MG63 (cell line): ENCODE measurements at regions not wholly inside any gene's neighbourhood (a gene's known extent, or its start where the extent isn't known, plus 50 kb on each side); places are given as distances from the start of the nearest gene placed in this dataset.

Source experiments
- DNase-seq: peaks from one replicate; pipeline ENCODE4 v3.0.0-alpha.2; 2020
- H3K27me3 ChIP-seq: fragments of 250-450 bp; sonication (Bioruptor Pico); 2 replicates; pipeline ENCODE4 v1.5.1; 2020; ENCODE audit warnings: mild to moderate bottlenecking, moderate library complexity
- H3K36me3 ChIP-seq: fragments of 250-450 bp; sonication (Bioruptor Pico); 2 replicates; pipeline ENCODE4 v1.5.1; 2020; ENCODE audit warnings: mild to moderate bottlenecking, moderate library complexity
- H3K4me3 ChIP-seq: fragments of 250-450 bp; sonication (Bioruptor Pico); 2 replicates; pipeline ENCODE4 v1.5.1; 2020; ENCODE audit warnings: mild to moderate bottlenecking, moderate library complexity
- H3K9me3 ChIP-seq: fragments of 250-450 bp; sonication (Bioruptor Pico); 2 replicates; pipeline ENCODE4 v1.5.1; 2020; ENCODE audit warnings: mild to moderate bottlenecking, moderate library complexity

DNA sequence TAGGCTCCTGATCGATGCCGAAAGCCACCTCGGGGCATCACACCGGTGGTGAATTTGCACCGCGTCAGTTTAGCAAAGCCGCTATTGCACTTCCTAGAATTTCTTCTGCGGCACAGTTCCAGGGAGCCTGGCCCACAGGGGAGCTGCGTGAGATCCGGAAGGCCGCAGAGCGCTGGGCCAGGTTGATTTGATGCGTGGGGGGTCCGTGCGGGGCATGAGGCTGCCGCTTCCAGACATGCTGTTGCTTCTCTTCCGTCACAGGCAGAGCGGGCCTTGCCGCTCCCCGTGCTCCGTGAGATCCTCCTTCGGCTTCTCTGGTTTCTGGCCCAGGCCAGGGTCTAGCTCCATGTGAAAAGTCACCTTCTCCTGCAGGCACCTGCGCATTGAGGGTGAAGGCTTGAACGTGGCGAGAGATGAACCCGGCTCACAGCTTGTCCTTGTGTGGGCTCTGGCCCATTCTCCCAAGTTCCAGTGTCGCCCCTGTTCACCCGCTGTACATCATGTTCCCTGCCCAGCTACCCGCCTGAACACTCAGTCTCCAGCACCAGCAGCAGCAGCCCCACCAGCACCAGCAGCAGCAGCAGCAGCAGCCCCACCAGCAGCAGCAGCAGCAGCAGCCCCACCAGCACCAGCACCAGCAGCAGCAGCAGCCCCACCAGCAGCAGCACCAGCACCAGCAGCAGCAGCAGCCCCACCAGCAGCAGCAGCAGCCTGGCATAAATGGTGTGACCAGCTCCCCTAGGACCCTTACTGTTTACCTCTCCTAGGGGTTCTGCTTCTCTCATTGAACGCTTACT lies 131.2 kb downstream of the TRIML1 start:
- H3K4me3 ChIP-seq: no peak overlapping the region
- no peaks in the 10 kb centered on the region for H3K27me3 ChIP-seq
- DNase-seq: no peak
- no peaks in the 10 kb centered on the region for H3K36me3 ChIP-seq
- H3K9me3 ChIP-seq: no peaks in the 10 kb centered on the region

DNA sequence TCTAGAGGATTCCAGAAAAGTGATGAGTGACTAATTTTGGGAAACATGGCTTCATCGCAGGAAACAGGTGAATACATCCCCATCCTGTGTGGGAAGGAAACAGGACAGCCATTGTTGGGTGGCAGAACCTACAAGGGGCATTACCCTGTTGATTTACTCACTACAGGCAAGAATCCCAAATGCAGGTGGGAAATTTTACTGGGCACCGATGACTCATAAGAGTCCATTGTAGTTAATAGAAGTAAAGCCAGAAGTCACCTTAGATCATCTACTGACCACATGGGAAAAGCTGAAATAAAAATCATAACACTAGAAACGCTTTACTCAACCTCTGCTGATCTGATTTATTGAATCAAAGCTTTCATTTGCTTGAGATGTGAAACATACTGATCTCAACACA lies 136.4 kb downstream of the TRIML1 start:
- H3K4me3 ChIP-seq: no peak overlapping the region
- DNase-seq: no peak

DNA sequence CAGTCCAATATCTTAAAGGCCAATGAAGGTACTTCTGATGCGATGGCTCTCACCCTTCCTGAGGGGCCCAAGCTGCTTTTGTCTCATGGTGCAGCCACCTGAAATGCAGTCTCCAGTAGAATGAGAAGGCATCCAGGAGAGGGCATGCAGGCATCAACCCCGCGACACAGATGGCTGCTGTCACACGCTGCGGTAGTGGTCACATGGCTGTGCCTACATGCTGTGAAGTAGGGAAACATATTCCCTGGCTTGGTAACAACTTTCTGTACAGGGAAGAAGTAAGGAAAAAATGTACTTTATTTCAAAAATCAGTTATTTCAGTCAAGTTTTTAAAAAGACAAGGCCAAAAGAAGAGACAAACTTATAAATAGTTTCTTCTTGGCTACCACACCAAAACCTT lies 139.9 kb downstream of the TRIML1 start:
- H3K27me3 ChIP-seq: no peaks in the 10 kb centered on the region
- no peaks in the 10 kb centered on the region for H3K36me3 ChIP-seq
- no peak for DNase-seq
- H3K9me3 ChIP-seq: no peaks in the 10 kb centered on the region
- no peak overlapping the region for H3K4me3 ChIP-seq

More for the DNA sequence above, 136.4 kb downstream of the TRIML1 start:
- Histone ChIP-seq H3K9me3 (no peaks in the 10 kb centered on the region), H3K27me3 (no peaks in the 10 kb centered on the region), H3K36me3 (no peaks in the 10 kb centered on the region)

DNA sequence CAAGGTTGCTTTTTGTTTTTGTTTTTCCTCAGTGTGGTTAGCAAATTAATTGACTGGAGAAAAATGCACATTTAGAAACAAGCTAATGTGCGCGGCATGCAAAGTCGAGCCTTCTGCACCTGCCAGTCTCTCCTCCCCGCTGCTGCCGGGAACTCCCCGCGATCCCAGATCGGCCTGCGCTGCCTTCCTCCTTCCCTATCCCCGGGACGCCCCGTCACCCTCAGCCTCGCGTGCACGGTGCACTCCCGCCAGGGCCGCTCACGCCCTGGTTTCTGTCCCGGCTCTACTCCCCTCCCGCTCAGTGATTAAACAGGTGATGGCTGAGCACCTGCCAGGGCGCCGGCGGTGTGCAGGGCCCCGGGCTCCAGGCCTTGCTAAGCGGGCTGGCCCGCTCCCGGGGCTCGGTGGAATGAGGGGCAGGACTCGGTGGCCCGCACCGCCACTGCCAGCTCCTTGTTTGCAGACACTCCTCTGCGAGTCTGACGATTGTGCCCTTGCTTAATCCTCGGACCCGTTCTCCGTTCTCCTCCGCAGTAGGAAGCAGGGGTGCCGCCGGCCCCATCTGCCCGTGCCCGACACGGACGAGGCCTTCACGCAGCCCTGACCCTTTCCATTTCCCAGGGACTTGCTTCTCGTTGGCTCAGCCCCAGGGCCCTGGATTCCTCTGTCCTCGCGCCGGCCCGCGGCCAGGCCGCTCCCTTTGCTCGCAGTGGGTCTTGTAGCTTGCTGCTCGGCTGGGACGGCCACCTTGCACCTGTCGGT lies 143.4 kb downstream of the TRIML1 start:
- Histone ChIP-seq H3K36me3 (no peaks in the 10 kb centered on the region), H3K9me3 (no peaks in the 10 kb centered on the region), H3K4me3 (no peak overlapping the region), H3K27me3 (no peaks in the 10 kb centered on the region)
- no peak for DNase-seq

DNA sequence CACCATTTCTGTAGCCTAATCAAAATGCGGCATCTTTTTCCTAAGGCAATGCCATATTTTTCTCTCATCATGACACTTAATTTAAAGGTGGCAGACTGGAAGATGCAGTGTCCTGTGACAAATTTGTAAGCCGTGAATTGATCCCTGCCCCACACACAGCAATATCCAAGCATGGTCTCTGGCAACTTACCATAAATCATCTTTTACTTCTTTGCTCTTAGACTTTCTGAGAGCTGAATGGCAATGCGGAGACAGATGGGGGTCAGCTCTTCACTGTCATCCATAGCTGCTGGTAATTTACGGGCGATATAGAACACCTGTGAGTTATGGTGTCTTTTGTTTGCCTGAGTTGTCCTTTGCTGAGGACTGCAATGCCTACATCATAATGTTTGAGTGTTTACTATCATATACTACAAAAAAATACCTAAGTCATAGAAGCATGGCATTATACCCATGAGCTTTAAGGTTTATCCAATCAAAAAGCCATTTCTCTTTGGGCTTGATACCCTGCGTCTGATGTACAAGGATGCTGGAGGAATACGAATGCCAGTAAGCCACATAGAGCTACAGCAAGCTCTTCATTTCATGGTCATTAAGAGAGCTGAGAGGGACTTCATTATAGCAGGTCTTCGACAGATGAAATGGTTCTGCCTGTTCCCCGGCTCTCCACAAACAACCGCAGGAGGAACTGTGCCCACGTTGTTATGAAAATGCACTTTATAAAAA lies 148.1 kb downstream of the TRIML1 start:
- no peak overlapping the region for H3K4me3 ChIP-seq
- DNase-seq: no peak
- H3K27me3 ChIP-seq: no peaks in the 10 kb centered on the region
- no peaks in the 10 kb centered on the region for H3K36me3 ChIP-seq
- H3K9me3 ChIP-seq: no peaks in the 10 kb centered on the region

DNA sequence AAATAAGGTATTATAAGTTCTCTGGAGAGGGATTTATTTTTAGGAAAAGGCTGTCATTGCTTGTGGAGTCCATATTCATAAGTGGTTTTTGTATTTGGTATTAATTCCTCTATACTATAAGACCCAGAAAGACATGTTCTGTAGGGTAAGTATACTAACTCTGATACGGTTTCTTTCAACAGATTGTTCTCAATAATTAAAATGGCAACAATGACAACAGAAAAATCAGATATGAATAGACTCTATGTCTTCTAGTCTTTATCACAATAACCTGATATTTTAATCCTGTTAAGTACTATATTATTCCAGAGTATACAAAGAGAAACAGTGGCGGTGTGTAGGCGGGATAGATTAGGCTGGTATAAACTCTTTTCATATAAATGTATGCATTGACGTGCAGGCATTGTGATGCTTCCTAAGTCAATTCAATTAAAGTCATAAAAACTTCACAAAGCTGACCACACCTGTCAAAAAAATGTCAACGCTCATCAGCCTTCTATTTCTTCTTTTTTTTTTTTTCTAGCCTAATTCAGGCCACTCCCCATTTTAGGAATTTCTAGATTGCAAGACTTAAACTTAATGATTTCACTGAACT lies 150.4 kb downstream of the TRIML1 start:
- Histone ChIP-seq H3K4me3 (no peak overlapping the region), H3K27me3 (no peaks in the 10 kb centered on the region), H3K9me3 (no peaks in the 10 kb centered on the region), H3K36me3 (no peaks in the 10 kb centered on the region)
- DNase-seq: no peak

DNA sequence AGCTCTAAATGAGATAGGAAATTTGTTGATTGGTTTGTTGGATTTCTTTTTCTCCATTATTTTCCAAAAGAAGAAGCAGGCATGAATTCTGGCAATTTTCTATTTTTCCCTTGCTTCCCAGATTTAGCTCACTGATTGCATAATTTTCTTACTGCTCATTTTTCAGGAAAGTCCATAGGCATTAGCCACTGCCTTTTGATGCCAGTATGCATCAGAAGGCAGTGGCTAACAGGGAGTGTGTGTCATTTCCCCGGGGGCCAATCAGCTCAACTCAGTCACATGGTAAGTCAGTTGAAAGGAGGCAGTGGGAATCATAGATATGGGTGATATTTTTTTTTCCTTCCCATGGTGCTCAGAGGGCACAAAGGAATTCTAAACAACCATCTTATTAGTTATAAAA lies 156.7 kb downstream of the TRIML1 start:
- no peaks in the 10 kb centered on the region for H3K27me3 ChIP-seq
- peak; percentile 28 for DNase-seq

DNA sequence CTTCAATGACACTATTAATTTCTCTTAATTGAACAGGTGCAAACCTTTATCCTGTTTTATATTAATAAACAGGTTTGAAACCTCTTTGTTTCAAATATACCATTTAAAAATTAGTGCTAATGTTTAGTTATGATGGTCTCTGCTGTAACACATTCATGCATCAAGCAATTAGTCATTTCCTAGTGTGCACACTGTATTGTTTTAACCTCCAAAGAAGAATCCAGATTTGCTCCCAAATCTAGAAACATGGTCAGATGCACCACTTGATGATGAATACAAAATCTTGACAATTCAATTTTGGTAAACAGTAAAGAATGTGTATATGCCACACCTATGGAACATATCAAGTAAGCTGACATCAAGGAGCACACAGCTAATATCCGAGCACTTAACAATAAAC lies 157.1 kb downstream of the TRIML1 start:
- Histone ChIP-seq H3K27me3 (no peaks in the 10 kb centered on the region), H3K36me3 (no peaks in the 10 kb centered on the region), H3K9me3 (no peaks in the 10 kb centered on the region), H3K4me3 (no peak overlapping the region)
- no peak for DNase-seq

More for the DNA sequence above, 156.7 kb downstream of the TRIML1 start:
- no peaks in the 10 kb centered on the region for H3K9me3 ChIP-seq
- H3K4me3 ChIP-seq: no peak overlapping the region
- H3K36me3 ChIP-seq: no peaks in the 10 kb centered on the region

DNA sequence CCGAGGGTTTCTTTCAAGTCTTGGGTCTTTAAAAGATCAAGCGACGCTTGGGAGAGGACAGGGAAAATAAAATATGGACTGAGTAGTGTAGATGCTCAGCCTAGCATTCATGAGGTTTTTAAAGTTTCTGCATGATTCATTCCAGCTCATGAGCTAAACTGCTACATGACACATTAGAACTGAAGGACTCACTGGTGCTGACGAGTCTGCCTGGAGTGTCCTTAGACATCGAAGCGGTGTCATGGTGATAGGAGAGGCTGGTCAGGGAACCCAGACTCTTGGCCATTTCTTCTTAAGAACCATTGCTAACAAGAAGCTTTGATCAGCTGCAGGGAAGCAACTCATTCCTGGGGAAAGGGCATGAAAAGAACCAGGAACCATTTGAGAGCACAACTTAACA lies 158.6 kb downstream of the TRIML1 start:
- no peaks in the 10 kb centered on the region for H3K36me3 ChIP-seq
- no peak for DNase-seq
- H3K4me3 ChIP-seq: no peak overlapping the region
- H3K9me3 ChIP-seq: no peaks in the 10 kb centered on the region
- no peaks in the 10 kb centered on the region for H3K27me3 ChIP-seq

DNA sequence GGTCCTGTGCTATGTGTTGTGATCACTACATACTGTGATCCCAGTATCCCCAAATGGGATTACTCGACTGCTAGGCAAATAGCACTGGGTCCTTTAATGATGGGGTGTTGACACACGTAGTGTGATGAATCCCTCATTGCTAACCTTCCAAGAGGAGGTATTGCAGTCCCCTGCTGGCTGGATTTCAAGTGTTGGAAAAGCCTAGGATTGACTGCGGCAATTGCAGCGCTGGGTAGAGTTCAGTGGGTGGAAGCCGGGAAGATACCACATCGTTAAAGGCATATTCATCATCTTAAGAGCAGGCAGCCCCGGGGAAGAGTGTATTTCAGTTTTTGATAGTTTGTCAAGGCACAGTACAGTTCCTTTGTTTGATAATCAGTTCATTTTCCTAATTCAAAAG lies 159.9 kb downstream of the TRIML1 start:
- Histone ChIP-seq H3K9me3 (no peaks in the 10 kb centered on the region), H3K4me3 (no peak overlapping the region), H3K27me3 (no peaks in the 10 kb centered on the region), H3K36me3 (no peaks in the 10 kb centered on the region)
- DNase-seq: no peak

DNA sequence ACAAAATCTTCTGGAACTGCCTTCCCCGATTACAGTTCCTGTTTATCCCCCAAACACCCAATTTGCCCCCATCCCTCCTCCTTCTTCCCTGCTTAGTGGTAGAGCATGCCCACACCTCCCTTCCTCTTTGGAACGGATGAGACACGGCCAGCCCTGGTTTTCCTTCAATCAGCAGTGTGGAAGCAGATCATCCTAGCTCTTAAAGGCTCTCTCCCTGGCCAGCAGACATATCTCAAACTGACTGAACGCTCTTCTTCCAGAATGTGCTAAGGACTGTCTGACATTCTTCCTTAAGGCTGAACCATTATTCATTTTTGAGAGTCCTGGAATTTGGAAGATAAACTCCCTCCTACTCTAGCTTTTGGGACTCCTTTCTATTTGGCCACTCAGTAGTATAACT lies 161.1 kb downstream of the TRIML1 start:
- DNase-seq: no peak

DNA sequence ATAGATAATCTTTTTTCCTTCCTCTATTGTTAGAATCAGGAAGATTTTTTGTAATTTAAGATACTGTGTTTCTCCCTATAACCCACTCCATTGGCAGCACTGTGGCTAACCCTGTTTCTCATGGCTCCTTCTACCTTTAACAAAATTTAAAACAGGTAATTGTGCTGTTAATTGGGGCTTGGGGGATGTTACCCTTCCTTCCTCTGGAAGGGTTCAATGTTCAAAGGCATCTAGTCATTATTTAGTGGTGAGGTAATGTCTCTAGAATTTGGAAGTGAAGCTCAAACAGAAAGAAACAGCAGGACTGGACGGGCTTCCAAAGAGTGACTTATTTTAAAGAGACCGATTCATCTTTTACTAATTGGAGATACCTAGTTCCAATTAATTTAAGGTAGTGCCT lies 166.4 kb downstream of the TRIML1 start:
- Histone ChIP-seq H3K9me3 (no peaks in the 10 kb centered on the region), H3K36me3 (no peaks in the 10 kb centered on the region), H3K4me3 (no peak overlapping the region), H3K27me3 (no peaks in the 10 kb centered on the region)
- DNase-seq: no peak

More for the DNA sequence above, 161.1 kb downstream of the TRIML1 start:
- Histone ChIP-seq H3K36me3 (no peaks in the 10 kb centered on the region), H3K27me3 (no peaks in the 10 kb centered on the region), H3K9me3 (no peaks in the 10 kb centered on the region), H3K4me3 (no peak overlapping the region)

DNA sequence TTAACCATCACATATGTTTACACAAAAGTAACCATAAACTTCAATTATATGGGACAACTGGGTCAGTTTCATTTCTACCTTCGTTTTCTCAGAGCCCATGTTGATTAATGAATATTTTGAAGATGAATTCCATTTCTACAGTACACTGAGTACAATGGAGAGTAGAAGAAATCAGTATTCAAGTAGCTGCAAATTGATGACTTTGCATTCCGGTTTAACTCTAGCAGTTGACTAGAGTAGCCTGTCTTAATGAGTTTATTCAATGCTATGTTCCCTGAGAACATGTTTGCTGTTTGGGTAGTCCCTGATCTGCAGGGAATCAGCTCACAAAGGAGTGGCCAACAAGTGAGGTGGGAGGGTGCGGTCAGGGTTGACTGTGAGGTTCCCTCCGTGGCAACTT lies 168.3 kb downstream of the TRIML1 start:
- no peak for DNase-seq
- no peak overlapping the region for H3K4me3 ChIP-seq
- H3K27me3 ChIP-seq: no peaks in the 10 kb centered on the region
- no peaks in the 10 kb centered on the region for H3K9me3 ChIP-seq
- no peaks in the 10 kb centered on the region for H3K36me3 ChIP-seq

DNA sequence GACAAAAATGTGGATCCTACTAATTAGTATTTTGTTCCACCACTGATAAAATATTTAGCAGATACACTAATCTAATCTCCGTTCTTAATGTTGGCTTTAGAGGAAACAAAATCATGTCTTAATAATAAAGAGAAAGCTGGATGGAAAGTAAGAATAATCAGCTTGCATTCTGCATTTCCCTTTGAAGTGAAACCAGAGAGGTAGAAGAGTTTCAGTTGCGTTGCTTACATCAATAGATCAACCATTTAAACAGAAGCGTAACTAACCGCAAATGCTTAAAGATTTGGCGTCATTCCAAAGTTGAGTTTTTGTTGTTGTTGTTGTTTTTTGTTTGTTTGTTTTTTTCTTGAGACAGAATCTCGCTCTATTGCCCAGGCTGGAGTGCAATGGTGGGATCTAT lies 168.9 kb downstream of the TRIML1 start:
- H3K36me3 ChIP-seq: no peaks in the 10 kb centered on the region
- DNase-seq: no peak
- no peaks in the 10 kb centered on the region for H3K9me3 ChIP-seq
- H3K27me3 ChIP-seq: no peaks in the 10 kb centered on the region
- no peak overlapping the region for H3K4me3 ChIP-seq

DNA sequence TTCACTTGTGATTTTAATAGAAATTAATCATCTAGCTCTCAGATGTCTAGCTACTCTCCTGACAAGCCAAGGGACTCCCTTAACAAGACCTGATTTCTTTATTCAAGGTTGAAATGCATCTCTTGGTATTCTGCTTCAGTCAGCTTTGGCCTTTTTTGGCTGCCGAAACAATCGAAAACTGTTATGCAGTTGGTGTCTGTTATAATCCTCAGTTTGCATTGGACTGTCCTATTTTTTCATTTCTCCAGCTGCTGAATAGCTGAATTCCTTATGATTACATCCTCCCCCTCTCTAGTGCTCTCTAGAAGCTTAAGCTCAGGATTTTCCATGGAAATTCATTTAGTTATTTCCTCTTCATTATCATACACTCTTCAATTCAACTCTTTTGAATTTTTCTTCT lies 177.2 kb downstream of the TRIML1 start:
- DNase-seq: no peak
- H3K9me3 ChIP-seq: no peaks in the 10 kb centered on the region
- H3K36me3 ChIP-seq: no peaks in the 10 kb centered on the region
- no peak overlapping the region for H3K4me3 ChIP-seq
- no peaks in the 10 kb centered on the region for H3K27me3 ChIP-seq

DNA sequence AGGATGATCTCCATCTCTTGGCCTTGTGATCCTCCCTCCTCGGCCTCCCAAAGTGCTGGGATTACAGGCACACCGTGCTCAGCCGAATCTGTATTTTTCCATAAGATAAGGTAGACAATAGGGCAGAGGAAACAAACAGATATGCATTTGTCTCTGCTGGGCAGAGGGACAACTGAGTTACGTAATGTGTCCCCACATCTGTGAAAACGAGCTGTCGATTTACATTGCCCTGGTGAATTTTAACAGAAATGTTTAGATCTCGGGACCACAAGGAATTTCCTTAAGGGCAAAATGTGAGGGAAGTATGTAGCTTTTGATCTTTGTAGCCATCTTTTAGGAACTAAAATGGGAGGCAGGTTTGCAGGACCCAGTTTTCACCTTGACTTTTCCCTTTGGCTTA lies 189.7 kb downstream of the TRIML1 start:
- no peak for DNase-seq

DNA sequence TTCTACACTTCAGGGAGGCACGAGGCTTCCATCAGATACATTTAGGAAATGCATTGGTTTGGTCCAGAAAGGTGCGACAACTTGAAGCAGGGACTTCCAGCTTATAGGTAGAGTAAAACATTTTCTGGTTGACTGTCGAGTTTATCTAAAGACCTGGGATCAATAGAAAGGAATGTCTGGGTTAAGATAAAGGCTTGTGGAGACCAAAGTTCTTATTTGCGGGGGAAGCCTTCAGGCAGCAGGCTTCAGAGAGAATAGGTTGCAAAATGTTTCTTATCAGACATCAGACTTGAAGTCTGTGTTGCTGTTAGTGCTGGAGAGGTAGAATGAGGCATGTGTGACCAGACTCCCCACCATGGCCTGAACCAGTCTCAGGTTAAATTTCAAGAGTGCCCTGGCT lies 190.3 kb downstream of the TRIML1 start:
- DNase-seq: no peak
- H3K4me3 ChIP-seq: no peak overlapping the region
- no peaks in the 10 kb centered on the region for H3K27me3 ChIP-seq
- no peaks in the 10 kb centered on the region for H3K9me3 ChIP-seq
- H3K36me3 ChIP-seq: no peaks in the 10 kb centered on the region

More for the DNA sequence above, 189.7 kb downstream of the TRIML1 start:
- Histone ChIP-seq H3K36me3 (no peaks in the 10 kb centered on the region), H3K27me3 (no peaks in the 10 kb centered on the region), H3K4me3 (no peak overlapping the region), H3K9me3 (no peaks in the 10 kb centered on the region)
